ENCODE measurements at regions not wholly inside any gene's neighbourhood (a gene's known extent, or its start where the extent isn't known, plus 50 kb on each side); places are given as distances from the start of the nearest gene placed in this dataset.

DNA sequence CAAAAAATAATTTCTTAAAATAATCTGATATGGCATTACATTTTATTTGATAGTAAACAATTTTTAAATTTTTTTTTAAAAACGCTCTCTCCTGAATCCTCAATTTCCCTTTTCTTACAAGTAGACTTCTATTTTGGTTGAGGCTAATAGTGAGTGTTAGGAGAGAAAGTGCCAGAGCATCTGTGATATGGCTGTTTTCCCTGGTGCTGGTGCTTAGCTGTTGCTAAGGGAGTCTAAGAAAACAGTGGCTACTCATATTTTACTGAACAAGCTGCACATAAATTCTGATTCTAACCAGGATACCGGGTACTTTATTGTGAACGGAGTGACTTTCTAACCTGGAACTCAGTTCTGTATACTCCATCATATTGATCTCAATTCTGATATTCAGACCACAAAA, 311.1 kb upstream of the KIAA1217 start:
- Histone ChIP-seq H4K91ac (replicated peaks; ENCODE audit: insufficient read length, low read length) (no peak overlapping the region), H3K9ac (replicated peaks in 1 of 4; ENCODE audit: extremely low read depth in 1 of 4, low read depth in 3 of 4, low read length in 3 of 4) (no peak overlapping the region), H4K5ac (ENCODE audit: insufficient read length, low read depth, low read length) (no peak overlapping the region), H2BK120ac (replicated peaks; ENCODE audit: low read depth, low read length) (no peak overlapping the region), H3K18ac (ENCODE audit: extremely low read depth, low read length) (no peak overlapping the region), H3K23ac (ENCODE audit: insufficient read length) (no peak overlapping the region), H3K36me3 (ENCODE audit: control insufficient read depth in 2 of 4, insufficient read depth in 4 of 4, low read length in 3 of 4) (no peaks in the 10 kb centered on the region), H2BK15ac (ENCODE audit: low read length) (no peak overlapping the region), H3K9me3 (ENCODE audit: insufficient read depth in 2 of 2, low read depth in 1 of 2, low read length in 1 of 2) (no peaks in the 10 kb centered on the region), H3K4me3 (ENCODE audit: extremely low read depth in 1 of 4, insufficient read depth in 2 of 4, low read depth in 3 of 4, low read length in 4 of 4) (no peak overlapping the region), H3K14ac (ENCODE audit: insufficient read length) (no peak overlapping the region), H2AK5ac (ENCODE audit: low read depth, low read length) (no peak overlapping the region), H3K23me2 (ENCODE audit: low read depth, low read length) (no peaks in the 10 kb centered on the region), H3K27ac (ENCODE audit: low read depth, low read length) (no peak overlapping the region), H3K56ac (replicated peaks; ENCODE audit: insufficient read length, low read depth, low read length) (no peak overlapping the region), H3K27me3 (replicated peaks in 1 of 4; ENCODE audit: control insufficient read depth in 3 of 4, extremely low read depth in 1 of 4, insufficient read depth in 3 of 4, low read length in 3 of 4) (no peaks in the 10 kb centered on the region; a peak in 1 of 7 replicates), H3K4me1 (replicated peaks in 1 of 4; ENCODE audit: control insufficient read depth in 3 of 4, insufficient read depth in 4 of 4, low read length in 3 of 4) (no peaks in the 10 kb centered on the region), H3K79me2 (ENCODE audit: control insufficient read depth in 1 of 2, insufficient read depth in 2 of 2, low read length in 2 of 2) (no peaks in the 10 kb centered on the region), H4K8ac (ENCODE audit: extremely low read depth, insufficient read depth, low read length) (no peak overlapping the region), H2BK5ac (ENCODE audit: low read depth, low read length) (no peak overlapping the region), H2BK20ac (ENCODE audit: low read length) (no peak overlapping the region), H2AFZ (ENCODE audit: low read length) (no peak overlapping the region), H3K4ac (replicated peaks; ENCODE audit: insufficient read length, low read depth, low read length) (no peak overlapping the region), H4K20me1 (replicated peaks in 1 of 2; ENCODE audit: control insufficient read depth in 1 of 2, insufficient read depth in 2 of 2, low read length in 2 of 2) (no peaks in the 10 kb centered on the region), H2BK12ac (ENCODE audit: low read depth, low read length) (no peak overlapping the region), H3K79me1 (ENCODE audit: low read depth, low read length) (no peaks in the 10 kb centered on the region), H3K4me2 (ENCODE audit: insufficient read depth in 1 of 2, low read depth in 2 of 2, low read length in 2 of 2) (no peak overlapping the region)
- POLR2A ChIA-PET (ENCODE audit: partially characterized antibody) = no interaction called here
- WGBS, 2 experiments (ENCODE audit: extremely low coverage in 1 of 2, insufficient coverage in 1 of 2, insufficient read length in 1 of 2, insufficient replicate concordance in 2 of 2, low coverage in 1 of 2, low lambda C conversion rate in 2 of 2, missing lambda C conversion rate in 1 of 2) = 94% methylated on average over 3 of the region's 3 CpGs; no CpG with 5 or more reads in 1 of the 2 experiments
- no peak for FAIRE-seq
- CTCF ChIA-PET (ENCODE audit: partially characterized antibody) = no interaction called here
- TF ChIP-seq RBBP5 (IDR thresholded peaks at IDR 0.05; ENCODE audit: borderline replicate concordance, low read depth, low read length) = no peak
- TF ChIP-seq, protein P1, sequence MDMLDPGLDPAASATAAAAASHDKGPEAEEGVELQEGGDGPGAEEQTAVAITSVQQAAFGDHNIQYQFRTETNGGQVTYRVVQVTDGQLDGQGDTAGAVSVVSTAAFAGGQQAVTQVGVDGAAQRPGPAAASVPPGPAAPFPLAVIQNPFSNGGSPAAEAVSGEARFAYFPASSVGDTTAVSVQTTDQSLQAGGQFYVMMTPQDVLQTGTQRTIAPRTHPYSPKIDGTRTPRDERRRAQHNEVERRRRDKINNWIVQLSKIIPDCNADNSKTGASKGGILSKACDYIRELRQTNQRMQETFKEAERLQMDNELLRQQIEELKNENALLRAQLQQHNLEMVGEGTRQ (IDR thresholded peaks at IDR 0.05; ENCODE audit: low read length) = no peak
- TF ChIP-seq BACH1 (IDR thresholded peaks at IDR 0.05; ENCODE audit: low read length) = no peak
- no peak for TF ChIP-seq CBX8 (IDR thresholded peaks at IDR 0.05; ENCODE audit: borderline replicate concordance, low read depth, low read length)
- no peak for TF ChIP-seq CHD2 (IDR thresholded peaks at IDR 0.05; ENCODE audit: low read length)
- TF ChIP-seq FOSL1 (IDR thresholded peaks at IDR 0.05; ENCODE audit: insufficient read depth, low read depth, low read length) = no peak
- DNase-seq (ENCODE audit: low read depth in 1 of 2, low spot score in 2 of 2) = no peak
